ENCODE measurements at regions not wholly inside any gene's neighbourhood (a gene's known extent, or its start where the extent isn't known, plus 50 kb on each side); places are given as distances from the start of the nearest gene placed in this dataset.
"Not testable (repeated sequence)": the region's sequence is repeated elsewhere in the genome, so short reads cannot be mapped to it uniquely, and the experiment has no call there.

DNA sequence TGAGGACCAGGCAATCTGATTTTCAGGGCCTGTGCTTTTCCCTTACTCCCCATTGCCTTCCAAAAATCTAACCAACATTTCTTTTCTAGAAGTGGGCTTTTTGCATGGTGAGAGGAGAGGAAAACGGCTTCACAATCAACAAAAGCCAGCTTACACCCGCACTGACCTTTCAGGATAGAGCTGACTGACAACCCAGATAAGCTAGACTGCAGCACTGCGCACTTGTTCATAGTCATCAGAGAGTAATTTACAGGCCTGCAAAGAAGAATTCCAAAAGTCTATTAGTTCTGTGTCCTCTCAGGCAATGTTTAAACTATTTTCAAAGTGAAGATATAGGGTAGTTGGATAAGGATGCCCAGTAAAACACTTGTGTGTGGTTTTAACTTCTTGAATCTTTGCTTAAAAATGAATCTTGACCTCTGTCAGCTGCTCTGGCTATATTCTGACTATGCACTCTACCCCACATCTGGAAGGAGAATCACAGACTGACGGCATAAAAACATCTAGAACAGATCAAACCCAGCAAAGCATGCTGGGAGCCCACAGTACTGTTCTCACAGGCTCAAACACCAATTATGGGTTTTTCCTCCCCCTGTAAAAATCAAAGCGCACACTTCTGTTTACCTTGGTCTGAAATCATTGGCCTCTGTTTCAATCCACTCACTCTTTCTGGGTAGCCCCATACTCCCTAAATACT is 172.0 kb downstream of the ZNF92 start:
- DNase-seq; H3K27ac ChIP-seq; intact Hi-C loops (cut with DNase I; ENCODE audit: low total_unique reads); H3K4me1 ChIP-seq; H3K9me3 ChIP-seq; H3K27me3 ChIP-seq; in situ Hi-C loops (cut with MboI; ENCODE audit: low pct_ligation_motif_present in 1 of 4, low pct_unique_long_range_greater_than_20kb in 1 of 4, low sequenced_read_pairs in 3 of 4); H3K36me3 ChIP-seq; H3K4me3 ChIP-seq: not testable (repeated sequence)
- no CpG with 5 or more reads among the region's 5 CpGs for WGBS, 2 donors (ENCODE audit: low coverage in 1 of 2)

DNA sequence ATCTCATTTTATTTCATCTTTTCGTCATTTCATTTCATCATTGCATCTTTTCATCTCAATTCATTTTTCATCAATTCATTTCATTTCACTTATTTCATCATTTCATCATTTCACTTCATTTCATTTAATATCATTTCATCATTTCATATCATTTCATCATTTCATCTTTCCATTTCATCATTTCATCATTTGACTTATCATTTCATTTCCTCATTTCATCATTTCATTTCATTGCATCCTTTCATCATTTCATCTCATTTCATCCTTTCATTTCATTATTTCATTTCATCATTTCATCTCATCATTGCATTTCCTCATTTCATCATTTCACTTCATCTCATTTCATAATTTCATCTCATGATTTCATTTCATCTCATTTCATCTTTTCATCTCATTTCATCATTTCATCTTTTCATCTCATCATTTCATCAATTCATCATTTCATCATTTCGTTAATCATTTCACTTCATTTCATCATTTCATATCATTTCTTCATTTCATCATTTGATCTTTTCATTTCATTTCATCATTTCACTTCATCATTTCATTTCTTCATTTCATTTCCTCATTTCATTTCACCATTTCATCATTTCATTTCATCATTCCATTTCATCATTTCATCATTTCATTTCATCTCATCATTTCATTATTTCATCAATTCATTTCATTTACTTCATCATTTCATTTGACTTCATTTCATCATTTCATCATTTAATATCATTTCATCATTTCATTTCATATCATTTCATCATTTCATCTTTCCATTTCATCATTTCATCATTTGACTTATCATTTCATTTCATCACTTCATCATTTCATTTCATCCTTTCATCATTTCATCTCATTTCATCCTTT is 176.2 kb downstream of the ZNF92 start:
- in situ Hi-C loops (cut with MboI; ENCODE audit: low pct_ligation_motif_present in 1 of 4, low pct_unique_long_range_greater_than_20kb in 1 of 4, low sequenced_read_pairs in 3 of 4); DNase-seq; H3K4me3 ChIP-seq; H3K4me1 ChIP-seq; H3K27me3 ChIP-seq; H3K27ac ChIP-seq; H3K36me3 ChIP-seq; H3K9me3 ChIP-seq; intact Hi-C loops (cut with DNase I; ENCODE audit: low total_unique reads): not testable (repeated sequence)
- WGBS, 2 donors (ENCODE audit: low coverage in 1 of 2) = no CpG with 5 or more reads among the region's 2 CpGs

DNA sequence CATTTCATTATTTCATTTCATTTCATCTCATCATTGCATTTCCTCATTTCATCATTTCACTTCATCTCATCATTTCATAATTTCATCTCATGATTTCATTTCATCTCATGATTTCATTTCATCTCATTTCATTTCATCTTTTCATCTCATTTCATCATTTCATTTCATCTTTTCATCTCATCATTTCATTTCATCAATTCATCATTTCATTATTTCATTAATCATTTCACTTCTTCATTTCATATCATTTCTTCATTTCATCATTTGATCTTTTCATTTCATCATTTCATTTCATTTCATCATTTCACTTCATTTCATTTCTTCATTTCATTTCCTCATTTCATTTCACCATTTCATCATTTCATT is 176.8 kb downstream of the ZNF92 start:
- DNase-seq; in situ Hi-C loops (cut with MboI; ENCODE audit: low pct_ligation_motif_present in 1 of 4, low pct_unique_long_range_greater_than_20kb in 1 of 4, low sequenced_read_pairs in 3 of 4); H3K4me3 ChIP-seq; H3K9me3 ChIP-seq; H3K36me3 ChIP-seq; H3K27ac ChIP-seq; H3K27me3 ChIP-seq; intact Hi-C loops (cut with DNase I; ENCODE audit: low total_unique reads); H3K4me1 ChIP-seq: not testable (repeated sequence)

DNA sequence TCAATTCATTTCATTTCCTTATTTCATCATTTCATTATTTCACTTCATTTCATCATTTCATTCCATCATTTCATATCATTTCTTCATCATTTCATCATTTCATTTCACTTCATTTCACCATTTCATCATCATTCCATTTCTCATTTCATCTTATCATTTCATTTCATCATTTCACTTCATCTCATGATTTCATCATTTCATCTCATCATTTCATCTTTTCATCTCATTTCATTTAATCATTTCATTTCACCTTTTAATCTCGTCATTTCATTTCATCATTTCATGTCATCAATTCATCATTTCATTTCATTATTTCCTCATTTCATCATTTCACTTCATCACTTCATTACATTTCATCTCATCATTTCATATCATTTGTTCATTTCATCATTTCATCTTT is 177.4 kb downstream of the ZNF92 start:
- DNase-seq; H3K4me3 ChIP-seq; H3K9me3 ChIP-seq; H3K4me1 ChIP-seq; H3K27me3 ChIP-seq; in situ Hi-C loops (cut with MboI; ENCODE audit: low pct_ligation_motif_present in 1 of 4, low pct_unique_long_range_greater_than_20kb in 1 of 4, low sequenced_read_pairs in 3 of 4); intact Hi-C loops (cut with DNase I; ENCODE audit: low total_unique reads); H3K36me3 ChIP-seq; H3K27ac ChIP-seq: not testable (repeated sequence)
- 78 to 100% methylated on average over 1 of the region's 1 CpG for WGBS, 2 donors (ENCODE audit: low coverage in 1 of 2)

DNA sequence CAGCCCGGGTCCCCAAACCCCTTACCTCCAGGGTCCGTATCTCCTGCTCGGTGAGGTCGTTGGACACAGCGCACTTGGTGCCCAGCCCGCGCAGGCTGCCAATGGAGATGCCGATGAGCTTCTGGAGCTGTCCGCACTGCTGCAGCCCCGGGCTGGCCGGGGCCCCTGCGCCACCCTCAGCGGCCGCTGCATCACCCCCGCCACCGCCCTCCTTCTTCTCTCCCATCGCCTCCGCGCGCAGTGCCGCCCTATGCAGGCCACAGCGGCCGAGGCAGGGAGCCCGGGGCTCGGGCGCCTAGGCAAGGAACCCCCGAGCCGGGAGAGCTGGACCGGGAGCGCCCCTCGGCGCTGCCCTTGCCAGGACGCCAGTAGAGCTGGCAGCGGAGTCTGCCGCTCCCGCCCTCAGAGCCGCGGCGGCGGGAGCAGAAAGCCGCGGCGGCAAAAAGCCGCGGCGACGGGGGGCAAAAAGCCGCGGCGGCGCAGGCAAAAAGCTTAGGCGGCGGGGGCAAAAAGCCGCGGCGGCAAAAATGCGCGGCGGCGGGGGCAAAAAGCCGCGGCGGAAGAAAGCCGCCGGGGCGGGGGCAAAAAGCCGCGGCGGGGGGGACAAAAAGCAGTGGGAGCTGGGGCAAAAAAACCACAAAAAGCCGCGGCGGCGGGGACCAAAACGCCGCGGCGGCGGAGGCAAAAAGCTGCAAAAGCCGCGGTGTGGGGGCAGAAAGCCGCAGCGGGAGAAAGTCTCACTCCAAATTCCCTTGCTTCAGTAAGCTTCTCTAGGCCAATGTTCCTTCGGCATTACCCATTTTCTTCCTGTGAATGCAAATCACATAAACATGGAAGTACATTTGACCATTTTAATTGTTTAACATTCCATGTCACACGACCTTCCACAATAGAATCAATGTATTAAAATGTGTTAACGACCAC is 181.2 kb downstream of the ZNF92 start:
- H3K27ac ChIP-seq; DNase-seq; H3K9me3 ChIP-seq; H3K4me3 ChIP-seq; H3K36me3 ChIP-seq; H3K4me1 ChIP-seq; in situ Hi-C loops (cut with MboI; ENCODE audit: low pct_ligation_motif_present in 1 of 4, low pct_unique_long_range_greater_than_20kb in 1 of 4, low sequenced_read_pairs in 3 of 4); H3K27me3 ChIP-seq; intact Hi-C loops (cut with DNase I; ENCODE audit: low total_unique reads): not testable (repeated sequence)
- no CpG with 5 or more reads among the region's 85 CpGs for WGBS, 2 donors (ENCODE audit: low coverage in 1 of 2)

DNA sequence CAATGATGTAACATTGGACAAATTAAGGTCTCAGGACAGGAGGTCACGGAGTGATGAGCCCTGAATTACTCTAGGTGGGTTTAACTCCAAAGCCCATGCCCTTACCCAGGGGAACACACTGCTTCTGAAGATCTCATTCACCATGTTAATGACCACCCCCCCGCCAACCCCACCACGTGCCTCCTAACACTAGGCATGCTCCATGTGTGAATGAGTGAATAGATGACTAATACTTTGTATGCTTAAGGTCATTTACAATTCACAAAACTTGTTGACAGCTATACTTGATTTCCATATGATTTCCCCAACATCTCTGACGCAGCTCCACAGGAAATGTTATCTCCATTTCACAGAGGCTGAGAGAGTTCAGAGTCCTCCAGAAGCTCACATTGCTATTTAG is 184.9 kb downstream of the ZNF92 start:
- H3K27me3 ChIP-seq; DNase-seq; H3K27ac ChIP-seq; H3K9me3 ChIP-seq; intact Hi-C loops (cut with DNase I; ENCODE audit: low total_unique reads); H3K4me3 ChIP-seq; H3K36me3 ChIP-seq; in situ Hi-C loops (cut with MboI; ENCODE audit: low pct_ligation_motif_present in 1 of 4, low pct_unique_long_range_greater_than_20kb in 1 of 4, low sequenced_read_pairs in 3 of 4); H3K4me1 ChIP-seq: not testable (repeated sequence)
- 68 to 82% methylated on average over 3 to 4 of the region's 4 CpGs for WGBS, 2 donors (ENCODE audit: low coverage in 1 of 2)

DNA sequence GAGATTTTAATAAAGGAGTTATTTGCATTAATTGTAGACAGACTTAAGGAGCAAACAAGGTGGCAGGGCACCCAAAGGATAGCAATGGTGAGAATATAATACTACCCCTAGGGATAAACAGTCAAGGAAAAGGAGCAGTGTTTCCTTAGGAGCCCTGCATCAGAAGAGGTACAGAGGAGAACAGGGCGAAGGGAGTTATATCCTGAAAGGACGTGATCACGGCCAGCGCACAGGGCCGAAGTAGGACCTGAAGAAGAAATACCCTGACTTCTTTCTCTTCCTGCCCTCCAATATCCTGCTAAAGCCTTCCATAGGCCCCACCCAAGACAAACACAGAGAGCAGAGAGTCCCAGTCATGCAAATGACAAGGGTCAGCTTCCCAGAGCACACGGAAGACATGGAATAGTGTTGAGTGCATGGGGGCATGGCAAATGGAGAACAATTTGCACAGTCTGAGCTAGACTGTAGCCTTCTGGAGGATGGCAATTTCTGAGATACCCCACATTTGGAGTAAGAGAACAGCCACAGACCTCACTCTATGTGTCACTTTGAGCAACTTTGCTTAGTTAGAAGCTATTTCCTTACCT is 188.2 kb downstream of the ZNF92 start:
- H3K27ac ChIP-seq; in situ Hi-C loops (cut with MboI; ENCODE audit: low pct_ligation_motif_present in 1 of 4, low pct_unique_long_range_greater_than_20kb in 1 of 4, low sequenced_read_pairs in 3 of 4); H3K9me3 ChIP-seq; intact Hi-C loops (cut with DNase I; ENCODE audit: low total_unique reads); DNase-seq; H3K36me3 ChIP-seq; H3K4me3 ChIP-seq; H3K27me3 ChIP-seq; H3K4me1 ChIP-seq: not testable (repeated sequence)
- WGBS, 2 donors (ENCODE audit: low coverage in 1 of 2) = 94% methylated on average over 5 of the region's 6 CpGs; no CpG with 5 or more reads in 1 of the 2 donors

DNA sequence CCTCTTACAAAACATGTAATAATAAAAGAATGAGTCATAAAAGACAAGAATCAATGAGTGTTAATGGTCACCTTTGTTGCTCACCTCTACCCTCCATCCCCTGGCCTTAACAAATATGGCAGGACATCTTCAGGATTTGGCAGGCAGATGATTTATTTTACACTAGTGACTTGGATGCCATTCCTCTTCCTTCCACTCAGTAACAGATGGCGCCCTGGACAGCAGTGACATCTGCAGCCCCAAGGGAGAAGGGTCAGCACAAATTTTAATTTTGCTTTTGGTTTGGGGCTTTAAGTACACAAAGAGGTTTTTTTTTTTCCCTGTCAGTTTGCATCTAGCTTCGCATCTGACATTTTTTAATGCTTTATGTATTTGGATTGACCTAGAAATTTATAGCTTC is 188.9 kb downstream of the ZNF92 start:
- intact Hi-C loops (cut with DNase I; ENCODE audit: low total_unique reads); H3K36me3 ChIP-seq; H3K4me1 ChIP-seq; H3K9me3 ChIP-seq; in situ Hi-C loops (cut with MboI; ENCODE audit: low pct_ligation_motif_present in 1 of 4, low pct_unique_long_range_greater_than_20kb in 1 of 4, low sequenced_read_pairs in 3 of 4); H3K27ac ChIP-seq; DNase-seq; H3K27me3 ChIP-seq; H3K4me3 ChIP-seq: not testable (repeated sequence)
- 47% methylated on average over 1 of the region's 2 CpGs; no CpG with 5 or more reads in 1 of the 2 donors for WGBS, 2 donors (ENCODE audit: low coverage in 1 of 2)

DNA sequence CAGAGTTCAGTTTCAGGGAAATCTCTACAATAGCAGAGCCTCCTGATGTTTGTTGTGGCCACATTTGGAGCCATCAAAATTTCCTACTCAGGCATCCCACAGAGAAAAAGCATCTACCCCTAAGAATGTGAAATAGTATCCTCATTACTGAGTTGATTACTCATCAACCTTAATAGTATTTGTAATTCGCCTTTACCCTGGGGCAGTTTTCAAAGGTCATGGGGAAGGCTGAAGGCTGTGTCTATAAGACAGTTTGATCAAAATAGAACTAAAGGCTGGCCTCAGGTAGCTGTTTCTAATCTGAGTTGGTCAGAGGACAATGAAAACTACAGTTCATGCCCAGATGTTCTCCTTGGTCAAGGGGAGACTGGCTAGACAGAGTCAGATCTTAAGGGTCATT is 189.7 kb downstream of the ZNF92 start:
- H3K27ac ChIP-seq; H3K9me3 ChIP-seq; DNase-seq; H3K4me3 ChIP-seq; in situ Hi-C loops (cut with MboI; ENCODE audit: low pct_ligation_motif_present in 1 of 4, low pct_unique_long_range_greater_than_20kb in 1 of 4, low sequenced_read_pairs in 3 of 4); H3K4me1 ChIP-seq; H3K36me3 ChIP-seq; intact Hi-C loops (cut with DNase I; ENCODE audit: low total_unique reads); H3K27me3 ChIP-seq: not testable (repeated sequence)
- WGBS, 2 donors (ENCODE audit: low coverage in 1 of 2) = no CpG with 5 or more reads among the region's 1 CpG

DNA sequence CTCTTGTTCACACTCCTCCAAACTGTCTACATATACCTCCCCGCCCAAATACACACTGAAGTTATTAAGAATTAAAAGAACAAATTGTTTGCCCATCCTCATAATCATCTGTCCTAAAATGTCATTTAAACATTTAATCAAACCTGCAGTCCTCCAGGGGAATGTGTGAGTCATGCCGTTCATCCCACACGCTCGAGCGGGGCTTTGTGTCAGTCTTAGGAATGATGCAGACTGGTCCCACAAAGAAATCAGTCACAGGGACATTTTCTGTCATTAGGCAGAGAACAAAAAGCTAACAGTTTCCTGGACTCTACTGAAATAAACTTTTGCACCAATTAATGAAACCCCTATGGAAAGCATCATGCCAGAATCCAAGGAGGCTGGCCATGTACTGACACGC is 194.6 kb downstream of the ZNF92 start:
- intact Hi-C loops (cut with DNase I; ENCODE audit: low total_unique reads); H3K36me3 ChIP-seq; H3K27me3 ChIP-seq; DNase-seq; H3K9me3 ChIP-seq; in situ Hi-C loops (cut with MboI; ENCODE audit: low pct_ligation_motif_present in 1 of 4, low pct_unique_long_range_greater_than_20kb in 1 of 4, low sequenced_read_pairs in 3 of 4); H3K4me1 ChIP-seq; H3K27ac ChIP-seq; H3K4me3 ChIP-seq: not testable (repeated sequence)
- whole genome bisulfite sequencing, 2 donors (ENCODE audit: low coverage in 1 of 2) = no CpG with 5 or more reads among the region's 6 CpGs

All from transverse colon (tissue), 4 donors.